HG02943 (cell line): ENCODE measurements at regions not wholly inside any gene's neighbourhood (a gene's known extent, or its start where the extent isn't known, plus 50 kb on each side); places are given as distances from the start of the nearest gene placed in this dataset.

Experiments used
- ATAC-seq: cut with Tn5 transposase; IDR thresholded peaks from one replicate; pipeline ENCODE4 v1.9.1; 2021; ENCODE audit warnings: mild to moderate bottlenecking, low read depth, moderate library complexity; ENCODE audit not compliant: unreplicated experiment

- no peak for ATAC-seq
These were observed 75.9 kb upstream of the DOCK9 start for GRCh38 chr13:99053636-99054233.

GRCh38 chr13:99055281-99055680 lies 77.4 kb upstream of the DOCK9 start:
- ATAC-seq, result no peak

GRCh38 chr13:99055735-99056134 lies 77.9 kb upstream of the DOCK9 start:
- ATAC-seq, result no peak

- ATAC-seq, result no peak
These were observed 78.6 kb upstream of the DOCK9 start for GRCh38 chr13:99056381-99057014.

GRCh38 chr13:99057310-99057975 lies 79.6 kb upstream of the DOCK9 start:
- no peak for ATAC-seq

- ATAC-seq, result no peak
These were observed 80.9 kb upstream of the DOCK9 start for GRCh38 chr13:99058527-99059495.

GRCh38 chr13:99059498-99060075 lies 81.7 kb upstream of the DOCK9 start:
- no peak for ATAC-seq

GRCh38 chr13:99061411-99061810 lies 83.5 kb upstream of the DOCK9 start:
- ATAC-seq, result no peak

- ATAC-seq, result no peak
These were observed 84.7 kb upstream of the DOCK9 start for GRCh38 chr13:99062593-99062992.

GRCh38 chr13:99063178-99063577 lies 85.3 kb upstream of the DOCK9 start:
- ATAC-seq, result no peak

GRCh38 chr13:99063952-99064351 lies 86.1 kb upstream of the DOCK9 start:
- no peak for ATAC-seq

- no peak for ATAC-seq
These were observed 86.9 kb upstream of the DOCK9 start for GRCh38 chr13:99064624-99065234.

- ATAC-seq, result no peak
These were observed 87.6 kb upstream of the DOCK9 start for GRCh38 chr13:99065235-99066015.

- ATAC-seq, result no peak
These were observed 88.4 kb upstream of the DOCK9 start for GRCh38 chr13:99066219-99066618.

GRCh38 chr13:99067159-99067985 lies 89.5 kb upstream of the DOCK9 start:
- no peak for ATAC-seq

GRCh38 chr13:99071211-99071610 lies 93.3 kb upstream of the DOCK9 start:
- no peak for ATAC-seq

- no peak for ATAC-seq
These were observed 93.8 kb upstream of the DOCK9 start for GRCh38 chr13:99071666-99072065.

- no peak for ATAC-seq
These were observed 94.5 kb upstream of the DOCK9 start for GRCh38 chr13:99072356-99072755.
